ENCODE measurements at regions not wholly inside any gene's neighbourhood (a gene's known extent, or its start where the extent isn't known, plus 50 kb on each side); places are given as distances from the start of the nearest gene placed in this dataset.

- DNase-seq = no peak
Measured at GRCh38 chr12:59929110-59929509, 333.3 kb downstream of the SLC16A7 start.

- DNase-seq = no peak
Measured at GRCh38 chr12:59934486-59934885, 338.7 kb downstream of the SLC16A7 start.

- no peak for DNase-seq
Measured at GRCh38 chr12:59936534-59936933, 340.7 kb downstream of the SLC16A7 start.

GRCh38 chr12:59937148-59937547 lies 341.3 kb downstream of the SLC16A7 start:
- no peak for DNase-seq

- no peak for DNase-seq
Measured at GRCh38 chr12:59938190-59938962, 342.5 kb downstream of the SLC16A7 start.

GRCh38 chr12:59940631-59941342 lies 345.0 kb downstream of the SLC16A7 start:
- no peak for DNase-seq

- no peak for DNase-seq
Measured at GRCh38 chr12:59941461-59941860, 345.6 kb downstream of the SLC16A7 start.

- DNase-seq = no peak
Measured at GRCh38 chr12:59944177-59944576, 348.3 kb downstream of the SLC16A7 start.

- no peak for DNase-seq
Measured at GRCh38 chr12:59946635-59947034, 350.8 kb downstream of the SLC16A7 start.

GRCh38 chr12:59963546-59963945 lies 367.7 kb downstream of the SLC16A7 start:
- no peak for DNase-seq

- no peak for DNase-seq
Measured at GRCh38 chr12:59972905-59973304, 377.1 kb downstream of the SLC16A7 start.

- no peak for DNase-seq
Measured at GRCh38 chr12:59973515-59973914, 377.7 kb downstream of the SLC16A7 start.

GRCh38 chr12:59977779-59978178 lies 381.9 kb downstream of the SLC16A7 start:
- DNase-seq = no peak

GRCh38 chr12:59980476-59980875 lies 384.6 kb downstream of the SLC16A7 start:
- DNase-seq = no peak

- no peak for DNase-seq
Measured at GRCh38 chr12:59999291-59999690, 403.5 kb downstream of the SLC16A7 start.

- no peak for DNase-seq
Measured at GRCh38 chr12:60010486-60010885, 414.7 kb downstream of the SLC16A7 start.

- no peak for DNase-seq
Measured at GRCh38 chr12:60012659-60013058, 416.8 kb downstream of the SLC16A7 start.

GRCh38 chr12:60014436-60014835 lies 418.6 kb downstream of the SLC16A7 start:
- no peak for DNase-seq

- DNase-seq = no peak
Measured at GRCh38 chr12:60020068-60020467, 424.2 kb downstream of the SLC16A7 start.

- DNase-seq = no peak
Measured at GRCh38 chr12:60021235-60021634, 425.4 kb downstream of the SLC16A7 start.

- no peak for DNase-seq
Measured at GRCh38 chr12:60027266-60027665, 431.4 kb downstream of the SLC16A7 start.

- DNase-seq = no peak
Measured at GRCh38 chr12:60034147-60034546, 438.3 kb downstream of the SLC16A7 start.

GRCh38 chr12:60035835-60036234 lies 440.0 kb downstream of the SLC16A7 start:
- DNase-seq = no peak

GRCh38 chr12:60042835-60043234 lies 447.0 kb downstream of the SLC16A7 start:
- no peak for DNase-seq

GRCh38 chr12:60043236-60043635 lies 447.4 kb downstream of the SLC16A7 start:
- no peak for DNase-seq
